Kidney epithelial cell (primary cell): ENCODE measurements at regions not wholly inside any gene's neighbourhood (a gene's known extent, or its start where the extent isn't known, plus 50 kb on each side); places are given as distances from the start of the nearest gene placed in this dataset.
"Not testable (repeated sequence)": the region's sequence is repeated elsewhere in the genome, so short reads cannot be mapped to it uniquely, and the experiment has no call there.

Source experiments
- DNase-seq: peaks from one replicate; pipeline ENCODE4 v3.0.0-alpha.2; 2010; ENCODE audit warnings: low read depth
- H3K27me3 ChIP-seq: 2 replicates; pipeline ENCODE4 v1.6.0; 2011; ENCODE audit warnings: low read length; ENCODE audit not compliant: control insufficient read depth, insufficient read depth
- H3K36me3 ChIP-seq: 2 replicates; pipeline ENCODE4 v1.5.1; 2011; ENCODE audit warnings: low read length; ENCODE audit not compliant: control insufficient read depth, insufficient read depth
- H3K4me3 ChIP-seq: 2 replicates; pipeline ENCODE4 v1.5.1; 2011; ENCODE audit warnings: low read depth, mild to moderate bottlenecking, control low read depth, low read length
- CTCF ChIP-seq: IDR thresholded peaks from 2 replicates; pipeline ENCODE4 v1.5.1; 2011; ENCODE audit warnings: mild to moderate bottlenecking, moderate library complexity, low read length, control low read depth, inconsistent platforms; ENCODE audit not compliant: insufficient read depth, poor library complexity, severe bottlenecking

GRCh38 chr16:79947771-79948170, 347.2 kb upstream of the MAF start:
- DNase-seq: no peak
- H3K4me3 ChIP-seq: no peak overlapping the region
- H3K36me3 ChIP-seq: no peaks in the 10 kb centered on the region
- TF ChIP-seq CTCF: no peak
- H3K27me3 ChIP-seq: no peaks in the 10 kb centered on the region

- DNase-seq: no peak
- no peak overlapping the region for H3K4me3 ChIP-seq
- H3K36me3 ChIP-seq: no peaks in the 10 kb centered on the region
- TF ChIP-seq CTCF: no peak
- no peaks in the 10 kb centered on the region for H3K27me3 ChIP-seq
Measured at GRCh38 chr16:79946252-79946651, 345.7 kb upstream of the MAF start.

GRCh38 chr16:79943736-79944135, 343.2 kb upstream of the MAF start:
- no peaks in the 10 kb centered on the region for H3K27me3 ChIP-seq
- H3K36me3 ChIP-seq: no peaks in the 10 kb centered on the region
- no peak for TF ChIP-seq CTCF
- H3K4me3 ChIP-seq: no peak overlapping the region
- DNase-seq: no peak

GRCh38 chr16:79938575-79938974, 338.0 kb upstream of the MAF start:
- H3K36me3 ChIP-seq: no peaks in the 10 kb centered on the region
- DNase-seq: no peak
- H3K27me3 ChIP-seq: no peaks in the 10 kb centered on the region
- H3K4me3 ChIP-seq: no peak overlapping the region
- TF ChIP-seq CTCF: no peak

GRCh38 chr16:79937671-79938070, 337.1 kb upstream of the MAF start:
- not testable (repeated sequence) for DNase-seq, H3K36me3 ChIP-seq

GRCh38 chr16:79933603-79934002, 333.1 kb upstream of the MAF start:
- Histone ChIP-seq H3K27me3 (no peaks in the 10 kb centered on the region), H3K36me3 (no peaks in the 10 kb centered on the region), H3K4me3 (no peak overlapping the region)
- TF ChIP-seq CTCF: no peak
- no peak for DNase-seq

More at GRCh38 chr16:79937671-79938070, 337.1 kb upstream of the MAF start:
- not testable (repeated sequence) for H3K4me3 ChIP-seq, H3K27me3 ChIP-seq
